ENCODE measurements at regions not wholly inside any gene's neighbourhood (a gene's known extent, or its start where the extent isn't known, plus 50 kb on each side); places are given as distances from the start of the nearest gene placed in this dataset.

DNA sequence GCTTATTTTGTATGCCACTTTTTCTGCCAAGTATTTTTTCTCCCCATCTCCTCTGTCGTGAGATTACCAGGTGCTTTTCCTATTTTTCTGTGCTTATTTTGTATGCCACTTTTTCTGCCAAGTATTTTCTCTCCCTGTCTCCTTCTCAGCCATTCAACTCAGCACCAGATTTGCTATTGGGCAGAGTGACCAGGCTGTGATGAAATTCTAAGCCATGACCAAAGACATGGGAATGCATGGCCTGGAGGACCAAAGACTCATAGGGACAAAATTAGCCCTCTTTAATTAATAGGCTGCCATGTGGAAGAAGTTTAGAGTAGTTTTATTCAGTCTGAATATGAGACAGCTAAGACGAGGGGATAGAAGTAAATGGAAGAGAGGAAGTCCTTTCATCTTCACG is 257.4 kb downstream of the SQOR start:
- no peak for TF ChIP-seq CTCF (IDR thresholded peaks at IDR 0.05; ENCODE audit: insufficient read depth, low read depth, low read length, missing control alignments)
- H3K4me3 ChIP-seq (ENCODE audit: low read depth, low read length): no peak overlapping the region
- DNase-seq (ENCODE audit: low read depth): no peak

DNA sequence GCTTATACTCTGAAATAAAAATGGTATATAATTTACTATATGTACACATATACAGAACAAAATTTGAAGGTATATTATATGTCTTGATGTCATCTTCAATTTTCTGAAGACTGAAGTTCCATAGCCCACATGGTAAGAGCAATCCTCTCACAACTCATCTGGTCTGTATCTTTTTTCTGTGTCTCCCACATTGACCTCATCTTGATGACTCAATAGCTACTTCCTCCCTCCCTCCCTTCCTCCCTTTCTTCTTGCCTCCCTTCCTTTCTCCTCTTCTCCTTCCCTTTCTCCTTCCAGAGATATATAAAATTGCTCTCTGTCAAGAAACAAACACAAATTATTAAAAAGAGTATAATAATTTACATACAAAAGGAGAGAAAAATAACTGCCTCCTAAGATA is 268.5 kb downstream of the SQOR start:
- DNase-seq (ENCODE audit: low read depth): no peak
- TF ChIP-seq CTCF (IDR thresholded peaks at IDR 0.05; ENCODE audit: insufficient read depth, low read depth, low read length, missing control alignments): no peak
- no peak overlapping the region for H3K4me3 ChIP-seq (ENCODE audit: low read depth, low read length)

DNA sequence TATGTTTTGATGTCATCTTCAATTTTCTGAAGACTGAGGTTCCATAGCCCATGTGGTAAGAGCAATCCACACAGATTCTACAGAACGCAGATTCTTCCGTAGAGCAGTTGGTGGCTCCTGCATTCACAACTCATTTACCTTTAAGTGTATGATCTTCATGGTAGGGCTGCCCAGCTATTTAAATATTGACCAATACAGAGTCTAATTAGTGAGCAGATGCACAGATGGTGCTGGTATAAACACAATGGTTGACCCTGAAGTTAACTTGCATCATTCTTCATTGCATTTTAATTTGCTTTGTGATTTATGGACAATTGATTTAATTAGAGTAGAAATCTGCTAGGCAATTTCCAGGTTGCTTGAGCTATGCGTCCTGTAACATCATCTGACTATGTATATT is 269.2 kb downstream of the SQOR start:
- no peak overlapping the region for H3K4me3 ChIP-seq (ENCODE audit: low read depth, low read length)
- no peak for DNase-seq (ENCODE audit: low read depth)
- no peak for TF ChIP-seq CTCF (IDR thresholded peaks at IDR 0.05; ENCODE audit: insufficient read depth, low read depth, low read length, missing control alignments)

DNA sequence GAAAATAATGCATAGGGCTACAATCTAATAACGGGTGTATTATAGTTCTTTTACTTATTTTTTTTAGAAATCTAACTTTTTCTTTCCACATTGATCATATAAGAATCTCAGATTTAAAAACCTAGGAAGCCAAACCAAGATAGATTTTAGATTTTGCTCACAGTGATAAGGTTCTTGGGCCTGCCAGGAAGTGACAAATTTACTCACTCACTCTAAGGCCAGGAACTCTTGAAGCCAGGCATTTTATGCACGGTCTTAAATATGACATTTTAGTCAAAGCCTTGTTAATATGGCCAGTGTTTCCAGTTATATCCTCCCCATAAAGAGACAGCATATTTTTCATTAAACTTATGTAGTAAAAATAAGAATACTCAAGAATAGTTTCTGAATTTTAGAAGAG is 271.4 kb downstream of the SQOR start:
- no peak overlapping the region for H3K4me3 ChIP-seq (ENCODE audit: low read depth, low read length)
- no peak for DNase-seq (ENCODE audit: low read depth)
- TF ChIP-seq CTCF (IDR thresholded peaks at IDR 0.05; ENCODE audit: insufficient read depth, low read depth, low read length, missing control alignments): no peak

DNA sequence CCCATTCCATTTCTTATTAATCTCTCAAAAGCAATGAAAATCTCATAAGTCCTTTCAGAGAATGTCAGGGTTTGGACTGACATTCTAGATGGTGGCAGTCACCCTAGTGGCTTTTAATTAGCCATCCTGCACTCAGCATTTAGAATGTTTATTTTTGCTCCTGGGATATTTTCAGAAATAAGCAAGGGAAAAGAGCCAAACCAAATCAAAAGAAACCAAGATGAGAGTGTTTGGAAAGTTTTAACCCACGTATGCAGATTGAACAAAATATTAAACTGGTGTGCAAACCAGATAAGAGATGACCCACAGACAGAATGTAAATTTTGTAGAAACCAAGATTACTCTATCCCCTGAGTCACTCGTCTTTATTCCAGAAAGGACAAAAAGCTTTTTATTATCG is 275.8 kb downstream of the SQOR start:
- no peak overlapping the region for H3K4me3 ChIP-seq (ENCODE audit: low read depth, low read length)
- DNase-seq (ENCODE audit: low read depth): no peak
- TF ChIP-seq CTCF (IDR thresholded peaks at IDR 0.05; ENCODE audit: insufficient read depth, low read depth, low read length, missing control alignments): no peak

DNA sequence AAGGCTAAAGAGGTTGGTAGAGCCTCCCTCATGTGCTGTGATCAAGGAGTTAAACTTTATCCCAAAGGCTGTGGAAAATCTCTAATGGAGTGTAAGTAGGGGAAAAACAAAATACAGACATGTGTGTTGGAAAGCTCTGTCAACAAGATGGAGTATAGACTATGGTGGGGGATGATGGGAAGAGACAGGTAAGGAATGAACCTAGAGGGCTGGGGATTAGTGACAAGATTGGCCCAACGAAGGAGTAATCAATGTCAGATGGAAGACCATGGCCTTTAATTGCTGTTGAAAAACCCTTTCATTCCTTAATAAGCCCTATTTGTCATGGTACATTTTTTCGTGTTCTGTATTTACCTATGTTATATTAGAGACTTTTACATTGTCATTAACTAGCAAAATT is 278.6 kb downstream of the SQOR start:
- TF ChIP-seq CTCF (IDR thresholded peaks at IDR 0.05; ENCODE audit: insufficient read depth, low read depth, low read length, missing control alignments): no peak
- no peak for DNase-seq (ENCODE audit: low read depth)
- H3K4me3 ChIP-seq (ENCODE audit: low read depth, low read length): no peak overlapping the region

DNA sequence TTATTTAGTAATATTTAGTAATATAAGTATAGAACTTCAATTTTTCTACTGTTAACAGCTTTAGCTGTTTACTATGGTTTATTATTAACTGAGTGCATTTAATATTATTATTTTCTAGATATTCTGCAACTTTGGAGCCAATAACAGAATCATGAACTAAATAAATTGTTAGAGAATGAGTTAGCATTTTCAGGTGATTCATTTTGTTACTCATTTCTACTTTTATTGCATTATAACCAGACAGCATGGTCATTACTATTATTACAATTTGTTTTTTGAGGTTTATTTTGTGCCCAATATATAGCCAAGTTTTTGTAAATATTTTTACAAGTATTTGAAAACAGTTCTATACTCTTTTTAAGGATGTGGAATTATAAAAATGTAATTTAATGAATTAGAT is 279.6 kb downstream of the SQOR start:
- H3K4me3 ChIP-seq (ENCODE audit: low read depth, low read length): no peak overlapping the region
- DNase-seq (ENCODE audit: low read depth): no peak
- TF ChIP-seq CTCF (IDR thresholded peaks at IDR 0.05; ENCODE audit: insufficient read depth, low read depth, low read length, missing control alignments): no peak
